ENCODE measurements at regions not wholly inside any gene's neighbourhood (a gene's known extent, or its start where the extent isn't known, plus 50 kb on each side); places are given as distances from the start of the nearest gene placed in this dataset.
"Not testable (repeated sequence)": the region's sequence is repeated elsewhere in the genome, so short reads cannot be mapped to it uniquely, and the experiment has no call there.

DNA sequence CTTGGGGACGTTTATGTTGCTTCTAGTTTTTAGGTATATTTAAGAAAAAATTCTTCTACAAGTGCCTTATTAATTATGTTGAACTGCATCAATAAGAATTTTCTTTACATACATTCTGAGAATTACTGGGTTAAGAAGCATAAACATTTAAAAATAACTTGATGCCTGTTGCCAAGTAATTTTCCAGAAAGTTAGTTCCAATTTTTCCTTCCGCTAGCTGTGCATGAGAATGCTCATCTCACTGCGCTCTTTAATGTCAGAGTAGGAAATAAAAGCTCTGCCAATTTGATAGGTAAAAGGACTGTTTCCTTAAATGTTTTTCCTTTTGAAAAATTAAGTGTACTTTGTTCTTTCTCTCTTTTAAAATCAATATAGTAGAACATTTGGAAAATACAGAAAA is 113.1 kb upstream of the ZBED5 start:
- Histone ChIP-seq H3K4me3 (no peak overlapping the region), H3K27ac (no peak overlapping the region), H3K9me3 (peaks cover 0 to 5% (median 0%) of the 10 kb centered on the region in 12 donors), H3K36me3 (no peaks in the 10 kb centered on the region), H3K27me3 (no peaks in the 10 kb centered on the region), H3K4me1 (peaks cover 0 to 5% (median 0%) of the 10 kb centered on the region in 12 donors)
- 57 to 66% (median 62%) methylated on average over 3 of the region's 3 CpGs for WGBS, 4 donors
- intact Hi-C loops (cut with DNase I), result no loop called here
- no peak for ATAC-seq
- DNase-seq, result no peak
- TF ChIP-seq, protein P1, sequence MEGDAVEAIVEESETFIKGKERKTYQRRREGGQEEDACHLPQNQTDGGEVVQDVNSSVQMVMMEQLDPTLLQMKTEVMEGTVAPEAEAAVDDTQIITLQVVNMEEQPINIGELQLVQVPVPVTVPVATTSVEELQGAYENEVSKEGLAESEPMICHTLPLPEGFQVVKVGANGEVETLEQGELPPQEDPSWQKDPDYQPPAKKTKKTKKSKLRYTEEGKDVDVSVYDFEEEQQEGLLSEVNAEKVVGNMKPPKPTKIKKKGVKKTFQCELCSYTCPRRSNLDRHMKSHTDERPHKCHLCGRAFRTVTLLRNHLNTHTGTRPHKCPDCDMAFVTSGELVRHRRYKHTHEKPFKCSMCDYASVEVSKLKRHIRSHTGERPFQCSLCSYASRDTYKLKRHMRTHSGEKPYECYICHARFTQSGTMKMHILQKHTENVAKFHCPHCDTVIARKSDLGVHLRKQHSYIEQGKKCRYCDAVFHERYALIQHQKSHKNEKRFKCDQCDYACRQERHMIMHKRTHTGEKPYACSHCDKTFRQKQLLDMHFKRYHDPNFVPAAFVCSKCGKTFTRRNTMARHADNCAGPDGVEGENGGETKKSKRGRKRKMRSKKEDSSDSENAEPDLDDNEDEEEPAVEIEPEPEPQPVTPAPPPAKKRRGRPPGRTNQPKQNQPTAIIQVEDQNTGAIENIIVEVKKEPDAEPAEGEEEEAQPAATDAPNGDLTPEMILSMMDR (IDR thresholded peaks at IDR 0.05), result no peak
- no peak for TF ChIP-seq POLR2A (IDR thresholded peaks at IDR 0.05)

DNA sequence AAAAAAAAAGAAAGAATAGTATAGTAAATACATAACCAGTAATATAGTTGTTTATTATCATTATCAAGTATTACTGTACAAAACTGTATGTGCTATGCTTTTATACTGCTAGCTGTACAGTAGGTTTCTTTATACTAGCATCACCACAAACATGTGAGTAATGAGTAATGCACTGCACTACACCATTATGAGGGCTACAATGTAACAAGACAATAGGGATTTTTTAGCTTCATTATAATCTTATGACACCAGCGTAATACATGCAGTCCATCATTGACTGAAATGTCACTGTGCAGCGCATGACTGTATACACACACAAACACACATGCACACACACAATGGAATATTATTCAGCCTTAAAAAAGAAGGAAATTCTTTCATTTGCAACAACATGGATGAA is 111.5 kb upstream of the ZBED5 start:
- Histone ChIP-seq H3K9me3 (peaks cover 0 to 9% (median 0%) of the 10 kb centered on the region in 12 donors), H3K4me1 (no peaks in the 10 kb centered on the region), H3K27ac (no peak overlapping the region), H3K27me3 (no peaks in the 10 kb centered on the region), H3K4me3 (no peak overlapping the region), H3K36me3 (no peaks in the 10 kb centered on the region)
- no peak for TF ChIP-seq POLR2A (IDR thresholded peaks at IDR 0.05)
- TF ChIP-seq, protein P1 (IDR thresholded peaks at IDR 0.05), result no peak
- intact Hi-C loops (cut with DNase I), result no loop called here
- no peak for DNase-seq
- WGBS, 4 donors, result 87 to 99% (median 96%) methylated on average over 2 of the region's 2 CpGs
- no peak for ATAC-seq

DNA sequence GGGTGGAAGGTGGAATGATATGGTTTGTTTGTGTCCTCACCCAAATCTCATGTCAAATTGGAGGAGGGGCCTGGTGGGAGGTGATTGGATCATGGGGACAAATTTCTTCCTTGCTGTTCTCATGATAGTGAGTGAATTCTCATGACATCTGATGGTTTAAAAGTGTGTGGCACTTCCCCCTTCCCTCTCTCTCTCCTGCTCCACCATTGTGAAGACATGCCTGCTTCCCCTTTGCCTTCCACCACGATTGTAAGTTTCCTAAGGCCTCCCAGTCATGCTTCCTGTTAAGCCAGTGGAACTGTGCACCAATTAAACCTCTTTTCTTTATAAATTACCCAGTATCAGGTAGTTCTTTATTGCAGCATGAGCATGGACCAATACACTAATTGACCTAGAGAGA is 99.0 kb upstream of the ZBED5 start:
- intact Hi-C loops (cut with DNase I), result loop anchor here in 1 of 10 donors (5.0 kb wide), 1 partner anchor 40 kb away; no protein-coding TSS in a partner anchor
- H3K27ac ChIP-seq, H3K4me1 ChIP-seq, ATAC-seq, H3K36me3 ChIP-seq, DNase-seq, H3K4me3 ChIP-seq, H3K27me3 ChIP-seq: not testable (repeated sequence)
- WGBS, 4 donors, result 43 to 50% (median 48%) methylated on average over 1 of the region's 1 CpG
- peaks cover 0 to 22% (median 5%) of the 10 kb centered on the region in 12 donors for H3K9me3 ChIP-seq

DNA sequence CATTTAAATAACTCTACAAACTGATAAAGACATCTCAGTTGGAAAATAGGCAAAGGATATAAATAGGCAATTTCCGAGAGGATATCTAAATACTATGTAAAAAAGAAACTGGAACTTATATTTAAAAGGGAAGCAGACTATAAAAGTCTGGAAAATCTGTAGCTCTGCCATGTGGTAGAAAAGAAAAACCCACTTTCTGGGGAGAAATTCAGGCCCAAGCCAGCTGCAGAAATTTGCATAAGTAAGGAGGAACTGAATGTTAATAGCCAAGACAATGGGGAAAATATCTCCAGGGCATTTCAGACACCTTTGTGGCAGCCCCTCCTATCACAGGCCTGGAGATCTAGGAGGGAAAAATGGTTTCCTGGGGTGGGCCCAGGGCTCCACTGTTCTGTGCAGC is 97.8 kb upstream of the ZBED5 start:
- 71 to 85% (median 82%) methylated on average over 1 of the region's 1 CpG for WGBS, 4 donors

More for the DNA sequence above, 97.8 kb upstream of the ZBED5 start:
- Histone ChIP-seq H3K4me3 (no peak overlapping the region), H3K9me3 (peaks cover 0 to 22% (median 5%) of the 10 kb centered on the region in 12 donors), H3K36me3 (no peaks in the 10 kb centered on the region), H3K4me1 (no peaks in the 10 kb centered on the region), H3K27me3 (peaks cover 0 to 4% (median 0%) of the 10 kb centered on the region in 9 donors), H3K27ac (no peak overlapping the region)
- ATAC-seq (no peak), DNase-seq (no peak)
- intact Hi-C loops (cut with DNase I), result loop anchor here in 1 of 10 donors (5.0 kb wide), 1 partner anchor 42 kb away; no protein-coding TSS in a partner anchor
- TF ChIP-seq POLR2A (IDR thresholded peaks at IDR 0.05), result no peak
- TF ChIP-seq, protein P1 (IDR thresholded peaks at IDR 0.05), result no peak
